ENCODE measurements at regions not wholly inside any gene's neighbourhood (a gene's known extent, or its start where the extent isn't known, plus 50 kb on each side); places are given as distances from the start of the nearest gene placed in this dataset.

GRCh38 chr10:47078393-47079203 lies 167.4 kb downstream of the PTPN20 start:
- no peak for DNase-seq

- DNase-seq = no peak
Observed at GRCh38 chr10:47079204-47079580, 168.0 kb downstream of the PTPN20 start.

- no peak for DNase-seq
Observed at GRCh38 chr10:47081264-47081663, 170.0 kb downstream of the PTPN20 start.

GRCh38 chr10:47082055-47082784 lies 171.0 kb downstream of the PTPN20 start:
- DNase-seq = no peak

- no peak for DNase-seq
Observed at GRCh38 chr10:47087667-47088066, 176.4 kb downstream of the PTPN20 start.

GRCh38 chr10:47088656-47089354 lies 177.6 kb downstream of the PTPN20 start:
- no peak for DNase-seq

GRCh38 chr10:47090042-47090441 lies 178.8 kb downstream of the PTPN20 start:
- peak; percentile 2 to 13 for DNase-seq

- DNase-seq = no peak
Observed at GRCh38 chr10:47090903-47091302, 179.7 kb downstream of the PTPN20 start.

GRCh38 chr10:47091421-47091820 lies 180.2 kb downstream of the PTPN20 start:
- DNase-seq = no peak

GRCh38 chr10:47092376-47092775 lies 181.1 kb downstream of the PTPN20 start:
- DNase-seq = no peak

GRCh38 chr10:47092831-47093230 lies 181.6 kb downstream of the PTPN20 start:
- no peak for DNase-seq

GRCh38 chr10:47094126-47094525 lies 182.9 kb downstream of the PTPN20 start:
- no peak for DNase-seq

- no peak for DNase-seq
Observed at GRCh38 chr10:47094636-47095035, 183.4 kb downstream of the PTPN20 start.

- DNase-seq = no peak
Observed at GRCh38 chr10:47095211-47095610, 184.0 kb downstream of the PTPN20 start.

- no peak for DNase-seq
Observed at GRCh38 chr10:47095848-47096612, 184.8 kb downstream of the PTPN20 start.

- DNase-seq = no peak
Observed at GRCh38 chr10:47098238-47098637, 187.0 kb downstream of the PTPN20 start.

- no peak for DNase-seq
Observed at GRCh38 chr10:47098964-47099363, 187.7 kb downstream of the PTPN20 start.

GRCh38 chr10:47099474-47099873 lies 188.2 kb downstream of the PTPN20 start:
- DNase-seq = no peak

GRCh38 chr10:47101196-47101595 lies 190.0 kb downstream of the PTPN20 start:
- no peak for DNase-seq

- no peak for DNase-seq
Observed at GRCh38 chr10:47101807-47102206, 190.6 kb downstream of the PTPN20 start.

- no peak for DNase-seq
Observed at GRCh38 chr10:47104151-47104605, 192.9 kb downstream of the PTPN20 start.

- no peak for DNase-seq
Observed at GRCh38 chr10:47104786-47105385, 193.7 kb downstream of the PTPN20 start.
